Activated CD8-positive, alpha-beta memory T cell treated with anti-CD3 and anti-CD28 coated beads for 24 hours (primary cell): ENCODE measurements at regions not wholly inside any gene's neighbourhood (a gene's known extent, or its start where the extent isn't known, plus 50 kb on each side); places are given as distances from the start of the nearest gene placed in this dataset.
"Not testable (repeated sequence)": the region's sequence is repeated elsewhere in the genome, so short reads cannot be mapped to it uniquely, and the experiment has no call there.

ENCODE experiments used
- DNase-seq: peaks from one replicate; pipeline ENCODE4 v3.0.0-alpha.2; 2020

DNA sequence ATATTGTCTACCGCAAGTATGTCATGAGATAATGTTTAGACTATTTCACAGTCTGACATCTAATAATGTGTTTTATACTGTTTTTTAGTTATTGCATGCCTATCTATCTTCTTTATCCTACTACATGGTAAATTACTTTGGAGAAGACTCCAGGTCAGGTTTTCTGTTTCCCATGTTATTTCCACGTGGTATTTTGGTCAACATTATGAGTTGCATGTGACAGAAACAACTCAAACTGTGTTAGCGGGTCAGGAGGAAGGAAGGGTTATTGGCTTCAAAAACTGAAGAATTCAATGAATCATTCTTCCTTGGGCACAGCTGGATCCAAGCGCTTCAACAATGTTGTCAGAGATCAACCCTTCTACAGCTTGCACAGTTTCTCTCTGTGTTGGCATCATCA lies 252.1 kb upstream of the CCNG1 start:
- DNase-seq = no peak

DNA sequence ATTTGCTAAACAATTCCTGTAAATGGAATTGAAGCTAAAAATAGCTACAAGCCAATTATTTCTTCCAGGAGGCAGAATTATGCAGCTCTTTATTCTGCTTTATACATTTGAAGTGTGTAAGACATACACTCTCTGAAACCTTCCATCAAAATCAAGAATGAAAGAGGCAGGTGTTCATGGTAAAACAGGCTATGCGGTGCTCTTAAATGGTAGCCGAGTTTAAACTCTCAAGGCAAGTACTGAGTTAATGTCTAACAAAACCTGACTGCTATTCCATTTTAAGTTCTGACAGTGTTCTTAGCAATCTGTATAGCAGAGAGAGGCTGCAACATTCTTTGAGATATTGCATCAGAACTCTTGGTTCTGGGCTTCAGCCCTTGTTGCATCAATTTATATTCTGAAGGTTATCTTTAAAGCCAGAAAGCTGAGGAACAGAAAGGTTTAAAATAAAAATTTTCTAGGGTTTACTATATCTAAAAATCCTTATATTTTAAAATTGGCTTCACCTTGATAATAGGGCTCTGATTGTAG lies 248.3 kb upstream of the CCNG1 start:
- DNase-seq = no peak

DNA sequence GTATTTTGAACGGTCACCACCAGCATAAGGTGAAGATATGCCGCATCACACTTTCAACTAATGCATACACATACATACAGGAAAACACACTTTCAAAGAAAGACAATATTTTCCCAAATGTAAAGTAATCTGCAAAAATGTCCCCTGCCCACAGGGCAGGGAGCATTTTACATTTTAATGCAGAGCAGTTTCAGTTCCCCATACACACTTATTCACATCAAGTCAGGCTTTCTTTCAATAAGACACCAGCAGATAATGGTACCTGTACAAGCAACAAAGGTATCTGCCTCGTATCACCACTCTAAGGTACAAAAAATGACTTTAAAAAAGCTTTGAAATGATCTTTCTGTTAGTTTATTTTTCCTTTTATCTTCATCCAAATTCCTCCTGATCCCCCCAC lies 247.1 kb upstream of the CCNG1 start:
- no peak for DNase-seq

DNA sequence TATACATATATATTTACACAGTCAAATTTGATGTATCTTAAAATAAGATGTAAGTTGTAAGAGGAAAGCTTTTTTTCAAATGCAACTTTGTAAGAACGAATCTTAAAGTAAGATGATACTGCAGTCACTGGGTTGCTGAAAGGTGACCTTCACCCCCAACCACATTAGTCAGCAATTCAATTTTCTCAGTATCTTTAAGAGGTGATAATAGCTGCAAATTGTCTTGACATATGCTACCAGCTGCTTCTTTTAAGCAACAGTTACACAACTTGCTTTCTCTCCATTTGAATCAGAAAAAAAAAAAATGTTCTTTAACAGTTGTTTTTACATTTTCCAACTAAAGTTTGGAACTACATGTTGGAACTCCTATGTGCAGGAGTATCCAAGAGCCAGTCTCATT lies 246.6 kb upstream of the CCNG1 start:
- no peak for DNase-seq

DNA sequence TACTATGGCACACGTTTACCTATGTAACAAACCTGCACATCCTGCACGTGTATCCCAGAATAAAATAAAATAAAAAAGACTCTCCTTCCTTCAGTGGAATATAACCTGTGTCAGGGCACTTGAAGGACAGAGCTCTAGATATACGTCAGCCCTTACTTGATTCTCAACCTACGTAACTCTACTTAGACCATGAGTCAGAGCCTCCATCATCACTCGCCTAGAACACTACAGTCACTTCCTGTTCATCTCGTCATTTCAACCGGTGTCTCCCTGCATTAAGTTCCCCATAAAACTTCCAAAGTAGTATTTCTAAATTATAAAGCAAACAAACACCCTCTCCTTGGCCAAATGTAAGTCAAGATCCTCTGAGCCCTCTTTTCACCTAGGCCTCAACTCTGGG lies 243.5 kb upstream of the CCNG1 start:
- no peak for DNase-seq

DNA sequence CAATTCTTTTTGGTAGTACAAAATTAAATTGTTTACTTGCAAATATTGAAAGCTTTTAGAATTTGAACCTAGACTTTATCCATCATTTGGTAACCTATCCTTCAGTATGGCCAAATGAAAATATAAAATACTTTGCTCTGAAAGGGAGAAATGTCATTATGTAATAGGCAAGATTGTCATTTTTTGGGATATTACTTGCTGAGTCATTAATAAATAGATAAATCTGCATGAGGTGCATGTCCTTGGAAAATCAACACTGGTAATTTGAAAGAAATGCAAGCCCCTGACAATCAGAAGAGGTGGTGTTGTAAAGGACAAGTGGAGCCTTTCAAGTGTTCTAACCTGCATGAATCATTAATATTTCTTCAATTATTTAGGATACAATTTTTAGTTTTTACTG lies 231.8 kb upstream of the CCNG1 start:
- no peak for DNase-seq

DNA sequence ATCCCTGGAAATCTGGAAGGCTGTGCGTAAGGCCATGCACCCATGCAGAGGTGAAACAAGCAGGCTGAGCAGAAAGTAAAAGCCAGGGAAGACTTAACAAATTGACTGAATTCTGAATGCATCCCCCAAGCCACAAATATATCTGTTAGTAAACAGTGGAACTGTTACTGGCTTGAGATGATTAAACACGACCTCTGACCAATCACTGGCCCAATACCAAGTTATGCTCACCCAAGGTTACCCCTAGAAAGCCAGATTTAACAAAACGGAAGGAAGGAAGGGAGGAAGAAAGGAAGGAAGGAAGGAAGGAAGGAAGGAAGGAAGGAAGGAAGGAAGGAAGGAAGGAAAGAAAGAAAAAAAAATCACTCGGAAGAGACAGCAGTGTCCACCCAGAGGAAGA lies 215.8 kb upstream of the CCNG1 start:
- no peak for DNase-seq

DNA sequence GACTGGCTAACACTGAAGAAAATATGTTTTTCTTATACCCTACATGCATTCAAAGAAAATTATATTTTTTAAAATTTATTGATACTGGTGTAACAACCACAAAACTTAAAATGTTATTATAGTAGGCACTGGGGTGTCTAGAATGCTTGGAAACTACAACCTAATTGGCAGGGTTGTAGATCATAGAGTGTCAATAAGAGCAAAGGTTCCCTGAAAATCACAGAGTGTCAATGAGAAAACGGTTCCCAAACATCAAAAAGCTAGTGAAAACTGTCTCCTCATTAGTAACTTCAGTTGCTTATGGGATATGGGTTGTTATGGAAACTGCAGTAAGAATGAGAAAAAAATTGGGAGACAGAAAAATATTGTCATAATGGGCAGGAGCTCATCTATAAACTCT lies 214.4 kb upstream of the CCNG1 start:
- DNase-seq = no peak

DNA sequence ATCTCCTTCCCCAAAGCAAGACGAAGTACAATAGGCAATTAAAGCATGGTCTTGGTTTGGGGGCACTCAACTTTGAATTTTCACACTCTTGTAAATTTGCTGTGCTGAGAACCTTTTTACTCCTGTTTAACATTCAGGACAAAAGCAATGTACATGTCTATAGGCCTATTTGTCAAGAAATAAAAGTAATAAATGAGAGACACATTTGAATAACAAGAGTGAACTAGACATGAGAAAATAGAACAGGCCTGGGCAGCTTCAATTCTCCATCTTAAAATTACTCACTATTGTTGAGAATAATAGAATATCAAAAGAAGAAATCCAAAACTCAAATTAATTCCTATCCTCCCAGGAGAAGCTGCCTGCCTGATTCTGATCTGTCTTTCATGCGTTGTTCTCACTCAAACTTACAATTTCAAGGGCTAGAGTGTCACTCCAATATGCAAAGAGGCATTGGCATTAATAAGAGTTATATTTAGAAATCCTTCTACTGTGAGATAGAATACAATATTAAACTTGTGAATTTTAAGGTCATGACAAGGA lies 192.9 kb upstream of the CCNG1 start:
- no peak for DNase-seq

DNA sequence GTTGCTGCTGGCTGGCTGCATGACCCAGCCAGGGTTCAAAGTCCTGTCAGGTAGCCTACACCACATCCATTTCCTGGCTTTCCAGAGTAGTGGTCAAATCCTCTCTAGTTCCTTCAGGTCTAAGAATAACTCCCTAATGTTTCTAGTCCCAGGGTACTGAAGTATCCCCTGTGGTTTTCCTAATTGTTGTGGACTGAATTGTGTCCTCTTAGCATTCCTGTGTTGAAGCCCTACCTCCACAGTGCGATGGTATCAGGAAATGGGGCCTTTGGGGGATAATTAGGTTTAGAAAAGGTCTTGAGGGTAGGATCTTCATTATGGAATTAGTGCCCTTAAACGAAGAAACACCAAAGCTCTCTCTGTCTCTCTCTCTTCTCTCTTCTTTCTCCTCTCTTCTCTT lies 191.8 kb upstream of the CCNG1 start:
- DNase-seq = no peak

DNA sequence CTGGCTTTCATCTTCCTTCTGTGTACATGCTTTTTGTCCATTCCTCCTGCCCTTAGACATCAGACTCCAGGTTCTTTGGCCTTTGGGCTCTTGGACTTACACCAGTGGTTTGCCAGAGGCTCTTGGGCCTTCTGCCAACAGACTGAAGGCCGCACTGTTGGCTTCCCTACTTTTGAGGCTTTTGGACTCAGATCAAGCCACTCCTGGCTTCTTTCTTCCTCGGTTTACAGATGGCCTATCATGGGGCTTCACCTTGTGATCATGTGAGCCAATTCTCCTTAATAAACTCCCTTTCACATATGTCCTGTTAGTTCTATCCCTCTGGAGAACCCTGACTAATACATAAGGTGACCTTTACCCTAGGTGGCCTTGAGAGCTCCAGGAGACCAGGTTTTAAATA lies 189.1 kb upstream of the CCNG1 start:
- no peak for DNase-seq

DNA sequence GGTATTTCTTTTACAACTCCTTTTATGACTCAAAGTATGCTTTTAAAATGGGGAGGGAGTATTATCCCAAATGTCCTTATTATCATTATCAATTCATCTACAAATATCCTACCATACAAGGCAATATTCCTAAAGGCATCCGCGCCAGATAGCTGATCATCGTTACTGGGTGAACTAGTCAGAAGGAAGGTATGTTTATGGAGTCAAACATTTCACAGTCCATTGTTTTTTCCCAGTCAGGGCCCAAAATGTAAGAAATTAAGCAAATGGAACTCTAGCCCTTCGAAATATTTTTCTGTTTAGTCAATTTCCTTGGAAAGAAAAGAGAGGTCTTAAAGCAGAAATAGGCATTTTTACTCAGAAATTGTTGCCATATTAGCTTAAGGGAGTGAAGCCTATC lies 188.5 kb upstream of the CCNG1 start:
- DNase-seq = no peak

DNA sequence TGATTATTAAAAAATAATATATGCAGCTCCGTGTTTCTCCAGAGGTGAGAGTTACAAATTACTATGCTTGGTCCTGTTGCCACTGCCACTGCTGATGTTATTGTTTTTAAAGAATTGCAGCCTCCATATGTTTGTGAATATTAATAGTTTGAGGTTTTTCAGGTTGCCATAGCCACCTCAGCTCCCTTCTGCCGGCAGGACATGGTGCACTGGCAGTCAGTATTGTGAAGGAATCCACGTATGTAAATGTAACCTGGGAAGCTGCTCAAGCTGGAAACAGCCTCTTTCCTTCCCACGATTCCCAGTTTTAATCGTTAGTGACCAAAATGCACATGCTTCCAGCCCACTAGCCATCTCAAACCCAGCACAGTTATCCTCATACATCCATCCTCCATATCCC lies 184.4 kb upstream of the CCNG1 start:
- no peak for DNase-seq

DNA sequence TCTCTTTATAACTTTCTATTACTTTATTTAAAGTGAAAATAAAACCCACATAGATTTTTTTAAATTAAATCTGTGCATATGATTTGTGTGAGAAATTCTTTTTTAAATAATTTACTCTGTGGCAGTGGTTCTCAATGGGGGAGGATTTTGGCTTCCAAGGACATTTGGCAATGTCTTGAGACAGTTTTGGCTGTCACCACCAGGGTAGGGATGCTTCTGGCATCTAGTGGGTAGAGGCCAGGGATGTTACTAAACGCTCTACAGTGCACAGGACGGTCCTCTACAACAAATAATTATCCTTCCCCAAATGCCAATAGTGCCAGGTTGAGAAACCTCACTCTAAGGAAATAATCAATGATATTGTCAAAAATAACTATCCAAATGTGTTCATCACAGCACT lies 177.9 kb upstream of the CCNG1 start:
- no peak for DNase-seq

DNA sequence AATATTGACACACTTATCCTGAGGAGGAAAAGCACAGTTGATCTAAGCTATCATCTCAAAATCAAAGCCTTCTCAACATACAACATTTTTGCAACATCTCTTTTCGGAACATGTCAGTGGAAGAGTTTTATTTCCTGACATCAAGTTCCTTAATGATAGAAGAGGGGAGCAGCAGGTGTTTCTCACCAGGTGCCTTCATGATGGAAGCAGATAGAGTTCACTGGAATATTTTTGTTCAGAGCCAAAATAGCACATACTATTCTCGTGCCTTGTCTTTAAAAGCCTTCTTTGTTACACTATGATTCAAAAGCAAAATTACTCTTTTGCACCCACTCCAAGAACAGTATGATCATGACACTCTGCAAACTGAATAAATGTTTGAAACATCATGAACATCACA lies 176.9 kb upstream of the CCNG1 start:
- no peak for DNase-seq

DNA sequence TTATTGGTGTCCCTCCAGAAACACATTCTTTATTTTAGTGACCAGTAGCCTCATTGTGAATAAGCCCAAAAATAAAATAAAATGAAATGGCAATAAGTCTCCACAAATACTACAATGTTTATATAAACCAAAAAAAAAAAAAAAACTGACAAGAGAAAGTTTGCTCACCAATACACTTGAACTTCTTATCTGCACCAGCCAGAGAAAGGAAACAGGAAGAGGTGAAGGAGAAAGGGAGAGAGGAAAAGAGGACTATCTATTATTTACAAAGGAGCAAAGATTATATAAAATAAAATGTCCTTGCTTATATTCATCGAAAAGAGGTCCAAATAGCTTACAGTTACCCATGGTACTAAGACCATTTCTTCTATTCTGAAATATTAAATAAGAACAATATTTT lies 176.4 kb upstream of the CCNG1 start:
- no peak for DNase-seq

DNA sequence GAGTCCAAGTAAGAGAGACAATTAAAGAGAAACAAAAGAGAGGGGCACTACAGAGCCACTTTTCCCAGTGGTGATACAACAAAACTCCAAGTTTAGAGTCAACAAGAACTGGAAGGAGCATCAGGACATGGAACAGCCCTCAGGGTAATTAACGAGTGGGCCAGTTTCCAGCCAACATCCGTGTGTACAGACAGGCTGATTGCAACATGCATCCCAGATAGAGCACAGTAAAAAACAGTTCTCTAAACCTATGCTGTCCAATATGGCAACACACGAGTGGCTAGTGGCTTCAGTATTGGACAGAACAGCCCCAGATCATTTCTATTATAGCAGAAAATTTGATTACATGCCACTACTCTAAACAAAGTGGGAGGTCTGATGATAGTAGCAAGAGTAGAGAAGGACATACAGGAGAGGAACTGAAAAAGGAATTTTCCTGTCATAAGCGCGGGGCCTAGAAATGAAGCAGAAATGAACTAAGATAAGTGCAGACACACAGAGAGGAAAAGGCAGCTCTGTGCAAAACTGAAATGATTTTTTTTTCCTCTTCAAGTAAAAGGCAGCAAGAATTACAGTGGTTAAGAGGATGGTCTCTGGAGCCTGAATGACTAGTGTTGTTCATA lies 175.6 kb upstream of the CCNG1 start:
- DNase-seq = no peak

DNA sequence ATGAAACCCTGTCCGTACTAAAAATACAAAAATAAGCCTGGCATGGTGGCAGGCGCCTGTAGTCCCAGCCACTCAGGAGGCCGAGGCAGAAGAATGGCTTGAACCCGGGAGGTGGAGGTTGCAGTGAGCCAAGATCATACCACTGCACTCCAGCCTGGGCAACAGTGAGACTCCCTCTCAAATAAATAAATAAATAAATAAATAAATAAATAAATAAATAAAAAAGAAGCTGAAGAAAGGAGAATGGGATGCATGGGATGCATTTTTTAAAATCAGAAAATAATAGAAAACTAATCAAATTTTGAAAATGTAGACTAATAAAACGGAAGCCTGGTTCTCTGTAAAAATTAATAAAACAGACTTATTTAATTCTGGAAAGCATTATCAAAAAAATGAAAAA lies 171.1 kb upstream of the CCNG1 start:
- not testable (repeated sequence) for DNase-seq

DNA sequence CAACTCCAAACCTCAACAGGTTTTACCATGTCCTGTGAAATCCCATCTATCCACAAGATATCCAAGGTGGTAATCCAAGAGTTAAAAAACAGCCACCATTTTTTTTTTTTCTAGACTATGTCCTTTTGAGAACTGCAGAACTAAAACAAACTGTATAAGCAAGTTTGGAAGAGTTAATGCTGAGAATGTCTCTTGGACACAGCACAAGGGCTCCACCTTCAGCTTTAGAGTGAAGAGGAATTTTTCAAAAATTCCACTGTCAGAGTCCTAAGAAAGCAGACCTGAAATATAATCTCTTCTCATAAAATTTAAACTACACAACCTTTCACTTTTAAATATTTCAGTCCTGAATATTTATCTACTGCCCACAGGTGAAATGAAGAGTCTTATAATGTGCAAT lies 167.8 kb upstream of the CCNG1 start:
- no peak for DNase-seq

DNA sequence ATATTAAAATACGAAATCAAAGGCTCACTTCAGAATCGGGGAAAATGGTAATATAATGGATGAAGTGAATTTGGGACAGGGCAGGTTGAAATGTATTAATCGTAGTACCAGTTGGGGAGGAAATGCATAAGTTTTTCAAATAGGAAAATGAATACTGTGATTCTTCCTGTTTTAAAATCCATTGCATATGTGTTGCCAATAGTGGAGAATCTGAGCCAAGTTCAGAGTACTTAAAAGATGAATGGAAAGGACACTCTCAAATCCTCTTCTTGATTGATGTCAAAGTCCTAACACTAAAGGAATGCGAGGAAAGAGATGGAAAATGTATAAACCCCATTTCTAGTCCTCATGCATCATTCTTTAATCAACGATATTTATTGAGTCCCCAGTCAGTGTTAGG lies 160.9 kb upstream of the CCNG1 start:
- DNase-seq = no peak

DNA sequence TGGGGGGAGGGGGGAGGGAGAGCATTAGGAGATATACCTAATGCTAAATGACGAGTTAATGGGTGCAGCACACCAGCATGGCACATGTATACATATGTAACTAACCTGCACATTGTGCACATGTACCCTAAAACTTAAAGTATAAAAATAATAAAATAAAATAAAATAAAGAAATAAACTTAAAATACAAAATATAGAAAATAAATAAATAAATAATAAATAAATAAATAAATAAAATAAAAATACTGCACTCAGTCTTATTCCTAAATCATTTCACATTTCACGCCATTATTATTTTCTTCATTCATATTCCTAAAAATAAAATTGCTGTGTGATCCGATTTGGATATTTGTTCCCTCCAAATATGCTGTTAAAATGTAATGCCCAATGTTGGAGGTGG lies 156.5 kb upstream of the CCNG1 start:
- not testable (repeated sequence) for DNase-seq

DNA sequence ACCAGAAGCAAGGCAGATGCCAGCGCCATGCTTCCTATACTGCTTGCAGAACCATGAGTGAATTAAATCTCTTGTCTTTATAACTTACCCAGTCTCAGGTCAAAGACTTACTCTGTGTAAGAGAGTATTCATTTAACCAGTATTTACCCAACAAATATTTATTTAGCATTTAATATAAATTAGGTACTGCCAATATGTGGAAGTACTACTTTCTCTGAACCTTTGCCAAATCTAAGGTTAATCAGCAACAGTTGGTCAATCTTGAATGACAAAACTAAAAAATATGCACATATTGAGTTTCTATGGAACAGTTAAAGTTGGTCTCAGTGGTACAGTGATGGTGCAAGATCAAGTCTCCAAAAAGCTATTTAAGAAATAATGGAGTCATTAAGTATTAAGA lies 155.9 kb upstream of the CCNG1 start:
- no peak for DNase-seq

DNA sequence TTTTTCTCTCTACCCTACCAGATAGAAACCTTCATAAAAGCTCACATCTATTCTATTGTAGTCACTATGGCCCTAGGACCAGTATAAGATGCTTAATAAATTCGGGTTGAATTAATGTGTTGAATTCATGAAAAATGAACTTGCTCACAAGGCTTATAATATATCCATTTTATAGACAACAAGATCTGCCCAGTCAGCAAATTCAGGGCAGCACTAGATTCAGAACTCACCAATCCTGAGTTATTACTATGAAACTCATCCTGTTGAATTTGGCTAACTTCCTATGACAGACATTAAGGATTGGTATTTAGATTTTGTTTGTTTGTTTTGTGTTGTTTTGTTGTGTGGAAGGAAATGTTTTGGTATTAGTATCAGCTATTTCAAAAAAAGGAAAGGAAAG lies 143.6 kb upstream of the CCNG1 start:
- no peak for DNase-seq

DNA sequence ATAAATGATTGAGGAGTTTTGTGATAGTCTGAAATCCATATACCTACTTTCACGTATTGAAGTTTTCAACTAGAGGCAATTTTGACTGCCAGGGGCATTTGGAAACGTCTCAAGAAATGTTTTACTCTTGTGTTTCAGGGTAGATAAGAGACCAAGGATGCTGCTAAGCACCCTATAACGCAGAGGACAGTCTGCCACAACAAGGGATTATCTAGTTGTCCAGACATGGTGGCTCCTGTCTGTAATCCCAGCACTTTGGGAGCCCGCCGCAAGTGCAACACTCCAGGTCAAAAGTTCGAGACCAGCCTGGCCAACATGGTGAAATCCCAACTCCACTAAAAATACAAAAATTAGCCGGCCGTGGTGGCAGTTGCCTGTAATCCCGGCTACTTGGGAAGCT lies 133.7 kb upstream of the CCNG1 start:
- no peak for DNase-seq

DNA sequence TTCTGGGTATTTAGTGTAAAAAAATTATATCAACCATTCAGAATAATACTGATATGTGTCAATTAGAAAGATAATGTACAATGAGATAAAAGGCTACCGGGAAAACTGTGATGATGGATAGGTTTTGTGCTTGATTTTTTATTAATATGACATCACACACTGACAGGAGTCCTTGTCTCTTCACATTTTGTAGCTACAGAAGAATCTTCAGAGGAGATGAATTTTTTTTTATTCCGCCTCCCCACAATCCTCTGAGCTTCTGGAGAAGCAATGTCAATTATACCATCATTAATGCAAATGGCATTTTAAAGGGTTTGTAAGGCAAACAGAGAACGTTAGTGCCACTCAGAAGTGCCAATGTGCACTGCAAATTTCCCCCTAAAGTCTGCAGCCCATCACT lies 131.7 kb upstream of the CCNG1 start:
- no peak for DNase-seq
